ENCODE measurements at regions not wholly inside any gene's neighbourhood (a gene's known extent, or its start where the extent isn't known, plus 50 kb on each side); places are given as distances from the start of the nearest gene placed in this dataset.

DNA sequence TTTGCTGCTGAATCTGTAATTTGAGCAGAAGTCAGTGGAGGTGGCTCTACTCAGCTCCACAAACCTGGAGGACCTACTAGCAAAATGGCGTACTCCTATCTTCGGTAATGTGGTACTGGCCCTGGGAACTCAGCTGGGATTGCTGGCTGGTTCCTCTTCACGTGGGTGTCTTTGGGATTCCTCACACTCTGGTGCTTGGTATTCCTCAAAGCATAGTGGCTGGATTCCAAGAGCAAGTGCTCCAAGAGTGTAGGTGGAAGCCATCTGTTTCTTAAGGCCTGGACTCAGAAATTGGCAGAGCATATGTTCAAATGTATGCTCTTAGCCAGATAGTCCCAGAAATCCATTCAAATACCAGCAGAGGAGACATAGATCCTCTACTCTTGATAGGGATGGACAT lies 281.9 kb upstream of the CDH7 start:
- H3K27ac Mint-ChIP-seq = no peak overlapping the region
- H3K4me3 Mint-ChIP-seq = no peak overlapping the region
- peaks cover 18% of the 10 kb centered on the region for H3K9me3 Mint-ChIP-seq
- no peak for DNase-seq
- no peaks in the 10 kb centered on the region for H3K27me3 Mint-ChIP-seq (ENCODE audit: insufficient read depth)
- H3K4me1 Mint-ChIP-seq (ENCODE audit: low read depth) = no peaks in the 10 kb centered on the region
- TF ChIP-seq, protein P1, sequence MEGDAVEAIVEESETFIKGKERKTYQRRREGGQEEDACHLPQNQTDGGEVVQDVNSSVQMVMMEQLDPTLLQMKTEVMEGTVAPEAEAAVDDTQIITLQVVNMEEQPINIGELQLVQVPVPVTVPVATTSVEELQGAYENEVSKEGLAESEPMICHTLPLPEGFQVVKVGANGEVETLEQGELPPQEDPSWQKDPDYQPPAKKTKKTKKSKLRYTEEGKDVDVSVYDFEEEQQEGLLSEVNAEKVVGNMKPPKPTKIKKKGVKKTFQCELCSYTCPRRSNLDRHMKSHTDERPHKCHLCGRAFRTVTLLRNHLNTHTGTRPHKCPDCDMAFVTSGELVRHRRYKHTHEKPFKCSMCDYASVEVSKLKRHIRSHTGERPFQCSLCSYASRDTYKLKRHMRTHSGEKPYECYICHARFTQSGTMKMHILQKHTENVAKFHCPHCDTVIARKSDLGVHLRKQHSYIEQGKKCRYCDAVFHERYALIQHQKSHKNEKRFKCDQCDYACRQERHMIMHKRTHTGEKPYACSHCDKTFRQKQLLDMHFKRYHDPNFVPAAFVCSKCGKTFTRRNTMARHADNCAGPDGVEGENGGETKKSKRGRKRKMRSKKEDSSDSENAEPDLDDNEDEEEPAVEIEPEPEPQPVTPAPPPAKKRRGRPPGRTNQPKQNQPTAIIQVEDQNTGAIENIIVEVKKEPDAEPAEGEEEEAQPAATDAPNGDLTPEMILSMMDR (IDR thresholded peaks at IDR 0.05) = no peak
- no peaks in the 10 kb centered on the region; the same call in none of the 2 replicates for H3K36me3 Mint-ChIP-seq (ENCODE audit: low read depth)

DNA sequence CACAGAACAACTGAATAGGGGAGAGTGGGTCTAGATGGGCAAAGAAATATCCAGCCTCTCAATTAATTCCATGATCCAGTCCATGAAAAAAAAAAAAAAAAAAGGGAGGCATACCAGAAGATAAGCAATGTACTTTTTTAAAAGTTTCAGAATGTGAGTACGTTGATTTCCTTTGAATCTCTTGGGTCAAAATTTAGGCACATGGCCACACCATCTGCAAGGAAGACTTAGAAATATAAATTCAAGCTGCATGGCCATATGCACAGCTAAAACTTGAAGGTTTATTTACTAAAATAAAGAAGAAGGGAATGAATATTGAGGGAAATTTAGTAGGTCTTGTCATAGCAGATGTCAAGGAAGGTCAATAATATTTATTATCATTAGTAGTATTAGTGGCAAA lies 286.5 kb upstream of the CDH7 start:
- DNase-seq = no peak
- no peaks in the 10 kb centered on the region for H3K4me1 Mint-ChIP-seq (ENCODE audit: low read depth)
- H3K9me3 Mint-ChIP-seq = peaks cover 45% of the 10 kb centered on the region
- no peaks in the 10 kb centered on the region for H3K27me3 Mint-ChIP-seq (ENCODE audit: insufficient read depth)
- H3K4me3 Mint-ChIP-seq = no peak overlapping the region
- TF ChIP-seq, protein P1 (IDR thresholded peaks at IDR 0.05) = no peak
- H3K27ac Mint-ChIP-seq = no peak overlapping the region
- H3K36me3 Mint-ChIP-seq (ENCODE audit: low read depth) = no peaks in the 10 kb centered on the region; the same call in 1 of the 2 replicates

DNA sequence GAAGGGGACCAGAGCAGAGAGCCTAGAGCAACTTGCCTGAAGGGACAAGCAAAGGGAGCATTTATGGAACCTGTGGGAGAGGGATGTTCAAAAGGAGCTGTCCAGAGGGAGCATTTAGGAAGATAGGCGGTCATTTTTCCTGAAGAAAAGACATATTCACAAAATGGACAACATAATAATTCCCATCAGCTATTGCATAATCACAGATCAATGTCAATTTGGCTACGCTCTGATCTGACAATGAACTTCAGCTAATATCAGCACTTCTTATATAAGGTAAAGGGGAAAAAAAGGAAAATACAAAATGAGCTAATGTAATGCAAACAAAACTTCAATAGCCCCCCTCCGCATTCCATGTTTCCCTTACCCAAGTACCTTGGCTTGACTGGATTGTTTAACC lies 291.1 kb upstream of the CDH7 start:
- Mint-ChIP-seq H3K36me3 (ENCODE audit: low read depth) (no peaks in the 10 kb centered on the region; the same call in 1 of the 2 replicates), H3K4me1 (ENCODE audit: low read depth) (no peaks in the 10 kb centered on the region), H3K9me3 (peaks cover 51% of the 10 kb centered on the region), H3K27ac (no peak overlapping the region), H3K27me3 (ENCODE audit: insufficient read depth) (no peaks in the 10 kb centered on the region), H3K4me3 (no peak overlapping the region)
- DNase-seq = no peak
- TF ChIP-seq, protein P1 (IDR thresholded peaks at IDR 0.05) = no peak

DNA sequence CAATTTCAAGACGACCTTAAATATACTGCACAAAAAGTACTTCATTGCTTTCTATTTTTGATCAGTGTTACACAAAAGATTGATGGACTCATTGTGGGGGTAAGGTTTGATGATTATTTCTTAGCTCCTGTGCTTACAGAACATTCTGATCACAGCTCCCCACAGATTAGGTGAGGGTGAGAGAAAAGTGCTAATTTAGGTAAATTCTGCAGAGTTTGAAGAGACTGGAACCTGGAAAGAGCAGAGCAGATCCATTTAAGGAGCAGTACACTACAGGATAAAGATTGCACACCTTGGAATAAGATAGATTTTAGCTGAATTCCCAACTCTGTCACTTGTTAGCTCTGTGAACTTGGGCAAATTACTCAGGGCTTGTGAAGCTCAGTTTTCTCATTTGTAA lies 291.9 kb upstream of the CDH7 start:
- Mint-ChIP-seq H3K36me3 (ENCODE audit: low read depth) (no peaks in the 10 kb centered on the region; the same call in 1 of the 2 replicates), H3K27me3 (ENCODE audit: insufficient read depth) (no peaks in the 10 kb centered on the region), H3K9me3 (peaks cover 48% of the 10 kb centered on the region), H3K4me3 (no peak overlapping the region), H3K27ac (no peak overlapping the region), H3K4me1 (ENCODE audit: low read depth) (no peaks in the 10 kb centered on the region)
- TF ChIP-seq, protein P1 (IDR thresholded peaks at IDR 0.05) = no peak
- DNase-seq = no peak

DNA sequence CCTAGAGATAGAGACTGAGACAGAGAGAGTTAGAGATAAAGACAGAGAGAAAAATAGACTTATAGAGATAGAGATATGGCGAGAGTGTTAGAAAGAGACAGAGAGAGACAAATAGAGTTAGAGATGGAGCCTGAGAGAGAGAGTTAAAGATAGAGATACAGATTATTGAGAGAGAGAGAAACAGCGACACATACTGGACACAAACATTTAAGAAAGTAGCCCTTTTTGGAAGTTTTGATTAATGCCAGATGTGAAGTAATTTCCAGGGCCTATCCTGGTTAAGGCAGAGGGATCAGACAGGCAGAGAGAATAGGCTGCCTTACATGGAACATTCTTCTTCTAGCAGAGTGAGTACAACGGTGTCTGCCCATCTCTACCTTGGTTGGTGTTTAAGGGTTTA lies 311.6 kb upstream of the CDH7 start:
- no peak overlapping the region for H3K4me3 Mint-ChIP-seq
- H3K4me1 Mint-ChIP-seq (ENCODE audit: low read depth) = no peaks in the 10 kb centered on the region
- no peaks in the 10 kb centered on the region for H3K27me3 Mint-ChIP-seq (ENCODE audit: insufficient read depth)
- H3K27ac Mint-ChIP-seq = no peak overlapping the region
- TF ChIP-seq, protein P1 (IDR thresholded peaks at IDR 0.05) = peak; percentile 17; the same call in 1 of the 2 replicates
- H3K9me3 Mint-ChIP-seq = peaks cover 27% of the 10 kb centered on the region
- no peaks in the 10 kb centered on the region for H3K36me3 Mint-ChIP-seq (ENCODE audit: low read depth)
- no peak for DNase-seq

DNA sequence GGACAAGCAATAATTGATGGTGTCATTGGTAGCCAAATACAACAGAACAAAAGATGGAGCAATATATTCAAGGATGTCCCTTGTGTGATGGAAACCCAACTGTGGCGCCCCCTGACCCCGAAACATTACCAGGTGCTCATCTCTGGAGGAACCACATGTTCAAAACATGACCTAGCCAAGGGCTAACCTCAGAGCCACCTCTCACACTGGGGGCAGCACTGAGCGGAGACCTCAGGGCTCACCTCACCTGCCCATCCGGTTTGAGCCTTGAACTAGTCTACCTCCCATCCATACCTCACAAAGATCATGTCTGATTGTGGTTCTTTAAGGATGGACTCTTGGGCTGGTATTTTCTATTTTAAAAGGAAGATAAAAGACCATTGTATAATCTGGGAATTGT lies 314.4 kb upstream of the CDH7 start:
- no peak overlapping the region for H3K4me3 Mint-ChIP-seq
- H3K4me1 Mint-ChIP-seq (ENCODE audit: low read depth) = no peaks in the 10 kb centered on the region

More for the DNA sequence above, 314.4 kb upstream of the CDH7 start:
- no peaks in the 10 kb centered on the region for H3K36me3 Mint-ChIP-seq (ENCODE audit: low read depth)
- DNase-seq = no peak
- no peak overlapping the region for H3K27ac Mint-ChIP-seq
- peaks cover 15% of the 10 kb centered on the region for H3K9me3 Mint-ChIP-seq
- TF ChIP-seq, protein P1 (IDR thresholded peaks at IDR 0.05) = no peak
- no peaks in the 10 kb centered on the region for H3K27me3 Mint-ChIP-seq (ENCODE audit: insufficient read depth)
